ENCODE measurements at regions not wholly inside any gene's neighbourhood (a gene's known extent, or its start where the extent isn't known, plus 50 kb on each side); places are given as distances from the start of the nearest gene placed in this dataset.
"Not testable (repeated sequence)": the region's sequence is repeated elsewhere in the genome, so short reads cannot be mapped to it uniquely, and the experiment has no call there.

- no peak for DNase-seq
These were observed 249.1 kb downstream of the DNAJB9 start for GRCh38 chr7:108818742-108819141.

GRCh38 chr7:108824840-108825580 lies 255.3 kb downstream of the DNAJB9 start:
- no peak for DNase-seq

- DNase-seq = no peak
These were observed 255.9 kb downstream of the DNAJB9 start for GRCh38 chr7:108825581-108825909.

GRCh38 chr7:108836256-108836655 lies 266.6 kb downstream of the DNAJB9 start:
- DNase-seq = no peak

- DNase-seq = no peak
These were observed 268.5 kb downstream of the DNAJB9 start for GRCh38 chr7:108838198-108838597.

GRCh38 chr7:108839076-108839475 lies 269.4 kb downstream of the DNAJB9 start:
- DNase-seq = no peak

GRCh38 chr7:108845951-108846350 lies 276.3 kb downstream of the DNAJB9 start:
- no peak for DNase-seq

GRCh38 chr7:108846471-108846870 lies 276.8 kb downstream of the DNAJB9 start:
- no peak for DNase-seq

GRCh38 chr7:108848486-108848885 lies 278.8 kb downstream of the DNAJB9 start:
- no peak for DNase-seq

GRCh38 chr7:108860615-108861014 lies 290.9 kb downstream of the DNAJB9 start:
- DNase-seq = no peak

GRCh38 chr7:108861071-108861470 lies 291.4 kb downstream of the DNAJB9 start:
- DNase-seq = no peak

- no peak for DNase-seq
These were observed 293.7 kb downstream of the DNAJB9 start for GRCh38 chr7:108863227-108863848.

GRCh38 chr7:108869070-108869469 lies 299.4 kb downstream of the DNAJB9 start:
- DNase-seq = no peak

- no peak for DNase-seq
These were observed 305.5 kb downstream of the DNAJB9 start for GRCh38 chr7:108875139-108875538.

GRCh38 chr7:108890862-108891261 lies 321.2 kb downstream of the DNAJB9 start:
- no peak for DNase-seq

- DNase-seq = no peak
These were observed 338.8 kb downstream of the DNAJB9 start for GRCh38 chr7:108908456-108908855.

GRCh38 chr7:108911016-108911415 lies 341.3 kb downstream of the DNAJB9 start:
- no peak for DNase-seq

- DNase-seq = no peak
These were observed 350.8 kb downstream of the DNAJB9 start for GRCh38 chr7:108920490-108920889.

GRCh38 chr7:108943048-108943447 lies 373.4 kb downstream of the DNAJB9 start:
- DNase-seq = not testable (repeated sequence)

GRCh38 chr7:108947526-108947925 lies 377.9 kb downstream of the DNAJB9 start:
- no peak for DNase-seq

- DNase-seq = no peak
These were observed 402.3 kb downstream of the DNAJB9 start for GRCh38 chr7:108972004-108972403.

- no peak for DNase-seq
These were observed 403.4 kb downstream of the DNAJB9 start for GRCh38 chr7:108973075-108973474.

- DNase-seq = no peak
These were observed 405.0 kb downstream of the DNAJB9 start for GRCh38 chr7:108974641-108975040.

- DNase-seq = no peak
These were observed 415.4 kb downstream of the DNAJB9 start for GRCh38 chr7:108985037-108985436.

- DNase-seq = no peak
These were observed 419.6 kb downstream of the DNAJB9 start for GRCh38 chr7:108989319-108989718.

All from DMS153 (cell line).